PFSK-1 (cell line): ENCODE measurements at regions not wholly inside any gene's neighbourhood (a gene's known extent, or its start where the extent isn't known, plus 50 kb on each side); places are given as distances from the start of the nearest gene placed in this dataset.

Experiments used
- FOXP2 ChIP-seq: optimal IDR thresholded peaks from 2 replicates; pipeline ENCODE3; 2011; ENCODE audit warnings: borderline replicate concordance, control low read depth, inconsistent platforms; ENCODE audit not compliant: insufficient read depth; ENCODE audit errors: extremely low read length, extremely low read depth
- POLR2AphosphoS5 ChIP-seq: IDR thresholded peaks from 2 replicates; pipeline ENCODE4 v1.6.1; 2012; ENCODE audit warnings: low read depth, mild to moderate bottlenecking, control low read depth, low read length, moderate library complexity
- REST ChIP-seq, 2 experiments: IDR thresholded peaks; 2 replicates each; pipeline versions ENCODE4 v1.6.1 to v1.8.0; 2011 to 2012; ENCODE audit warnings: low read depth in 2 of 2, low read length in 2 of 2, control low read depth in 1 of 2, inconsistent platforms in 1 of 2, mild to moderate bottlenecking in 1 of 2, moderate library complexity in 1 of 2; ENCODE audit not compliant: insufficient read depth in 1 of 2
- SIN3A ChIP-seq: IDR thresholded peaks from 2 replicates; pipeline ENCODE4 v1.6.1; 2012; ENCODE audit warnings: mild to moderate bottlenecking, low read length, moderate library complexity, borderline replicate concordance; ENCODE audit not compliant: insufficient read depth
- TAF1 ChIP-seq: IDR thresholded peaks from 2 replicates; pipeline ENCODE4 v1.6.1; 2012; ENCODE audit warnings: low read length, control low read depth, borderline replicate concordance; ENCODE audit not compliant: insufficient read depth

- TF ChIP-seq POLR2AphosphoS5: no peak
Observed at GRCh38 chr9:93861736-93862358, 93.3 kb downstream of the BARX1 start.

- no peak for TF ChIP-seq SIN3A
- no peak for TF ChIP-seq POLR2AphosphoS5
- TF ChIP-seq REST (IDR thresholded peaks at IDR 0.05; ENCODE audit: insufficient read depth in 1 of 2, low read depth in 2 of 2, low read length in 2 of 2): no peak
- no peak for TF ChIP-seq TAF1
- no peak for TF ChIP-seq FOXP2
Observed at GRCh38 chr9:93860694-93861658, 94.2 kb downstream of the BARX1 start.

- TF ChIP-seq REST (IDR thresholded peaks at IDR 0.05; ENCODE audit: insufficient read depth in 1 of 2, low read depth in 2 of 2, low read length in 2 of 2) (no peak), SIN3A (no peak), FOXP2 (no peak), POLR2AphosphoS5 (no peak), TAF1 (no peak)
Observed at GRCh38 chr9:93859431-93860215, 95.5 kb downstream of the BARX1 start.

- no peak for TF ChIP-seq SIN3A
- TF ChIP-seq TAF1: no peak
- TF ChIP-seq POLR2AphosphoS5: no peak
- no peak for TF ChIP-seq REST (IDR thresholded peaks at IDR 0.05; ENCODE audit: insufficient read depth in 1 of 2, low read depth in 2 of 2, low read length in 2 of 2)
- TF ChIP-seq FOXP2: no peak
Observed at GRCh38 chr9:93857528-93857927, 97.6 kb downstream of the BARX1 start.

- TF ChIP-seq SIN3A (no peak), TAF1 (no peak), FOXP2 (no peak), POLR2AphosphoS5 (no peak), REST (IDR thresholded peaks at IDR 0.05; ENCODE audit: insufficient read depth in 1 of 2, low read depth in 2 of 2, low read length in 2 of 2) (no peak)
Observed at GRCh38 chr9:93852728-93853127, 102.4 kb downstream of the BARX1 start.
